Thymus (tissue), 11 donors: ENCODE measurements at regions not wholly inside any gene's neighbourhood (a gene's known extent, or its start where the extent isn't known, plus 50 kb on each side); places are given as distances from the start of the nearest gene placed in this dataset.
A peak's percentile ranks its signal among the peaks of the same experiment; 100 is the strongest.

Source experiments
- DNase-seq, 9 donors: peaks; one replicate each; pipeline ENCODE4 v3.0.0-alpha.2; 2013; ENCODE audit warnings: low spot score in 9 of 9, low read depth in 6 of 9, missing footprints in 1 of 9
- H3K27ac ChIP-seq, 2 donors: one replicate each; pipeline ENCODE4 v1.5.1; 2013; ENCODE audit warnings: control low read depth in 1 of 2, low read depth in 1 of 2, low read length in 1 of 2, mild to moderate bottlenecking in 1 of 2, moderate library complexity in 1 of 2
- H3K27me3 ChIP-seq, 2 donors: one replicate each; pipeline ENCODE4 v1.5.1; 2013; ENCODE audit warnings: low read length in 1 of 2; ENCODE audit not compliant: control insufficient read depth in 2 of 2, insufficient read depth in 1 of 2
- H3K36me3 ChIP-seq, 2 donors: one replicate each; pipeline ENCODE4 v1.5.1; 2013; ENCODE audit warnings: low read length in 1 of 2, mild to moderate bottlenecking in 1 of 2, moderate library complexity in 1 of 2; ENCODE audit not compliant: control insufficient read depth in 2 of 2, insufficient read depth in 2 of 2
- H3K4me1 ChIP-seq, 2 donors: one replicate each; pipeline ENCODE4 v1.5.1; 2013; ENCODE audit warnings: low read length in 2 of 2; ENCODE audit not compliant: control insufficient read depth in 2 of 2, insufficient read depth in 2 of 2
- H3K4me3 ChIP-seq, 2 donors: one replicate each; pipeline ENCODE4 v1.5.1; 2013; ENCODE audit warnings: low read length in 2 of 2, control low read depth in 1 of 2, mild to moderate bottlenecking in 1 of 2
- H3K9me3 ChIP-seq, 2 donors: one replicate each; pipeline ENCODE4 v1.5.1; 2013; ENCODE audit warnings: low read length in 1 of 2, mild to moderate bottlenecking in 1 of 2; ENCODE audit not compliant: control insufficient read depth in 2 of 2, insufficient read depth in 1 of 2
- WGBS: extraction: QIAGEN DNeasy Blood & Tissue Kit; methylation state at CpG from one replicate; pipeline ENCODE4 v1.1.7; 2013; 5-methylcytosine and 5-hydroxymethylcytosine counted together
- donor health status: healthy.

DNA sequence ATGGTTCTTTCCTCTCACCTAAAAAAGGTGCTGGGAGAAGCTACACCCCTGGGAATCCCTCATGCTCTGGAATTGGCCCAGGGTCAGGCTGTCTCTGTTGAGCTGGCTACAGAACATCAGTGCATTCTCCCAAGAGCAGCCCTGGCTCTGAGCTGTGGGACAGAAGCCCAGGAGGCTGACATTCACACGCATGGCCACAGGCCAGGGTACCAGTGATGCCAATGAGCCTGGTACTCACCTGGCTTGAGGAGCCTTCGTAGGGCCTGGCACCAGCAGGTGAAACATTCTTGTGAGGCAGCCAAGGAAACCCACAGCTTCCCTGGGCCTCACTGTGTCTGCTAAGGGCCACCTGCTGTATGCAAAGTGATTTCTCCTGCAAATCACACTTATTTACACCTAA lies 121.7 kb upstream of the CCL2 start:
- DNase-seq = no peak
- 88% methylated on average over 2 of the region's 2 CpGs for WGBS
- no peaks in the 10 kb centered on the region for H3K9me3 ChIP-seq
- H3K4me3 ChIP-seq = no peak overlapping the region
- peaks cover 2% of the 10 kb centered on the region in 2 donors for H3K27me3 ChIP-seq
- H3K36me3 ChIP-seq = no peaks in the 10 kb centered on the region
- H3K27ac ChIP-seq = no peak overlapping the region
- H3K4me1 ChIP-seq = no peaks in the 10 kb centered on the region

DNA sequence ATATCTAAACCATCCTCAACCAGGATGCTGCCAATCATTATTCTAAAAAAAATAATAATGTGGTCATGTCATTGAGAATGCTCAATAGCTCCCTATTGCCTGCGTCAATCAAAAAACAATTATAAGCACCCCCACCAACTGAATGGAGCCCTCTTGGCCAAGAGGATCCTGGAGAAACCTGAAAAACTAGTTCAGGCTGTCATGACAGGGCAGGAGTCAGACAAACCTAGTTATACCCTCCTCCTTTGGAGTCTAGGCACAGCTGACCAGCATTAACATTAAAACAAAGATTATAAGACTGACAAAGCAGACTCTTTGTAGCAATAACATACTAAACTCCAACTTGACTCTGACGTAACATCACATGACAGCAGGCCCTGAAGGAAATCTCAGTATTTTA lies 119.2 kb upstream of the CCL2 start:
- H3K4me3 ChIP-seq = no peak overlapping the region
- no peak for DNase-seq
- no peaks in the 10 kb centered on the region for H3K36me3 ChIP-seq
- peaks cover 2 to 4% of the 10 kb centered on the region in 2 donors for H3K27me3 ChIP-seq
- no peak overlapping the region for H3K27ac ChIP-seq
- H3K9me3 ChIP-seq = no peaks in the 10 kb centered on the region
- no peaks in the 10 kb centered on the region for H3K4me1 ChIP-seq
- WGBS = 72% methylated on average over 2 of the region's 2 CpGs

DNA sequence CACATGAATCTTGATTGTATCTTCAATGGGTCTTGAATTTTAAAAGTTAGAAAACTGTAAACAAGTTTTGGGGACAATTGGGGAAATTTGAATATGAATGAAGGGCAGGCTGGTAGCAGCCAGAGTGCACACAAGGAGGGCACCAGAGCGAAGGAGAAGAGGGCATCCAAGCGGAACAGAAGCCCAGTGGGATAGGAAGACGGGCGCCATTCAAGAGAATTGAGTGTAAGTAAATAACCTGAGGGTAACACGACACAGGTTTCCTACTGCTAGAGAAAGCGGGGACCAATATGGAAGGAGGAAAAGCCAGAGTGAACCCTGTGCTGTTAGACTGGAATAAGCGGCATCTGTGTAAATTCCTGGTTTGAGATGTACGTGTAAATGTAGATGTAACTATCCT lies 115.1 kb upstream of the CCL2 start:
- 72% methylated on average over 8 of the region's 8 CpGs for WGBS
- no peak overlapping the region for H3K27ac ChIP-seq
- no peaks in the 10 kb centered on the region for H3K36me3 ChIP-seq
- no peak for DNase-seq
- H3K4me3 ChIP-seq = no peak overlapping the region
- H3K4me1 ChIP-seq = no peaks in the 10 kb centered on the region
- no peaks in the 10 kb centered on the region for H3K9me3 ChIP-seq
- peaks cover 2 to 4% of the 10 kb centered on the region in 2 donors for H3K27me3 ChIP-seq

DNA sequence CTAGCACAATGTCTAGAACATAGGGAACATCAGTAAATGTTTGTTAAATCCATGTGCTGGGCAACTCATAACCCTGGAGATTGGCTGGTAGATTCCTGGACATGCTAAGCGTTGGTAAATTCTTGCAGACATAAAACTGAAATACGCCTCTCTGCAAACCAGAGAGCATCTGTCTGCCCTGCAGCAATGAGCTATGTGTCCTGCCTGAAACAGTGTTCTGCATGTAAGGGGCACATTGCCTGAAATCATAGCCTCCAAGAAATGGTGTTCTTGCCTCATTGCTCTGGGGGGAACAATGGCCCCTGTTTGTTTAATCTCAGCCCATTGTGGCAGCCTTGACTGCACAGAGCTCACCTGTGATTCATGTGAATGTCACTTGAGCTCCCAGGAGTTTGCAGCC lies 113.5 kb upstream of the CCL2 start:
- no peaks in the 10 kb centered on the region for H3K4me1 ChIP-seq
- no peak overlapping the region for H3K4me3 ChIP-seq
- H3K27ac ChIP-seq = no peak overlapping the region
- DNase-seq = no peak
- 96% methylated on average over 2 of the region's 2 CpGs for WGBS
- peaks cover 0 to 4% of the 10 kb centered on the region in 2 donors for H3K27me3 ChIP-seq
- no peaks in the 10 kb centered on the region for H3K9me3 ChIP-seq
- H3K36me3 ChIP-seq = no peaks in the 10 kb centered on the region

DNA sequence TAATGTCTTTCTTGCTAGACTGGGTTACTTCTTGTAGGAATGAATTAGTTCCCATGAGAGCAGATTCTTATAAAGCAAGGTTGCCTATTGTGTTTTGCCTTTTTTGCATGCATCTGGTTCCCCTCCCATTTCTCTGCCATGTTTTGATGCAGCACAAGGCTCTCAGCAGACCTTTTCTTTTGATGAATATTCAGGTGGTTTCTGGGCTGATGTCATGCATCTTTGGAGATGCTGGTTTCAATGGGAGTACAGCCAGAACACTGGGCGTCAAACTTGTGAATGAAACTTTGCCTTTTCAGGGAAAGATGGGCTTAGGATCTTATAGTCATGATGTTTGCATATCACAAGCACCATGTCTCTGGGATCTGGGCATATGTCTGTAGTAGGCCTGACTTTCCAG lies 111.7 kb upstream of the CCL2 start:
- 97% methylated on average over 1 of the region's 1 CpG for WGBS
- no peak for DNase-seq
- no peaks in the 10 kb centered on the region for H3K36me3 ChIP-seq

DNA sequence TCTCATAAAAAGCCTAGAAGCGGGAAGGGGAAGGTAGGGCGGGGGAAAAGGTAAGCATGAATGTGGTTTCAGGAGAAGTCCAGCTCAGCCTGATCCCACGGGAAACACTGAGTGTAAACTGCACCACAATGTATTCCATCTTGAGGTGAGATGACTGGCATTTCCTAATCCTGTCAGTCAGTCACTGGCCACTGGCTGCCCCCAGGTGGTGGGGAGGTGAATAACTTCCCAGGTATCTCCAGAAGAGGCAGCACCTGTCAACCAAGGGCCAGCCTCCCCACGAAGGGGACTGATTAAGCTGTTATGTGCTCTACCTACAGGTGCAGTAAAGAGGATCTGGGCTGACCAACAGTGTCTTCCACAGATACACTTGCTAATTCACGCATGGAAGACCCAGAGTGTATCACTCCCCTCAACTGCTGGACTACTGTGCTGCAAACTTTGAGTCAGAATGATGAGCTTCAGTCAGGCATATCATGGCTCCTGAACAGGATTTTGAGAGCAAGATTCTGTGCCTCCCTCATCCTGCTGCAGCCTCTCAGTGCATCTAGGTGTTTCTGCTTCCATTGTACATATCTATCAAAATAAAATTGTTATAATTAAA lies 108.5 kb upstream of the CCL2 start:
- Histone ChIP-seq H3K9me3 (no peaks in the 10 kb centered on the region), H3K4me3 (no peak overlapping the region), H3K36me3 (no peaks in the 10 kb centered on the region), H3K4me1 (no peaks in the 10 kb centered on the region), H3K27ac (no peak overlapping the region), H3K27me3 (peaks cover 0 to 2% of the 10 kb centered on the region in 2 donors)
- WGBS = 48% methylated on average over 5 of the region's 5 CpGs
- peak in 8 of 9 donors; percentile 7 to 56 (median 20) for DNase-seq

More for the DNA sequence above, 111.7 kb upstream of the CCL2 start:
- Histone ChIP-seq H3K27ac (no peak overlapping the region), H3K9me3 (no peaks in the 10 kb centered on the region), H3K27me3 (peaks cover 0 to 4% of the 10 kb centered on the region in 2 donors), H3K4me3 (no peak overlapping the region), H3K4me1 (no peaks in the 10 kb centered on the region)

DNA sequence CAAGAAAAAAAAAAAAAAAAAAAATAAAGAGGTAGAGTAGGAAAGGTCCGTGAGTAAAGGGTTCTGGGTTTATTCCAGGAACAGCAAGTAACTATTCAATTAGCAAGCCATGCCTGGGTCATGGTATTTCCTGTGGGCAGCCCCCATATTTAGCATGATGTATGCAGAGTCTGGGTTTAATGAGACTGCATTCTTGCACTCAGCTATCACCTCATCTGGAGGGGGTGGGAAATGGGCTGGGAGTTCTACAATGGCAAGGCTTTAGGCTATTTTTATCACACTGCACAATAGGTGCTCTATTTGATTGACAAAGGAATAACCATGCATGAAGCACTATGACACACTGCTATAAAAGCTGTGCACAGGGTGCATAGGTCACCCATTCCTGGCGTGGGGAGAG lies 104.0 kb upstream of the CCL2 start:
- no peak for DNase-seq
- H3K27me3 ChIP-seq = peaks cover 2 to 26% of the 10 kb centered on the region in 2 donors
- no peak overlapping the region for H3K27ac ChIP-seq
- H3K36me3 ChIP-seq = no peaks in the 10 kb centered on the region
- no peaks in the 10 kb centered on the region for H3K9me3 ChIP-seq
- WGBS = 91% methylated on average over 2 of the region's 2 CpGs
- peaks cover 0 to 8% of the 10 kb centered on the region in 2 donors for H3K4me1 ChIP-seq
- no peak overlapping the region for H3K4me3 ChIP-seq

DNA sequence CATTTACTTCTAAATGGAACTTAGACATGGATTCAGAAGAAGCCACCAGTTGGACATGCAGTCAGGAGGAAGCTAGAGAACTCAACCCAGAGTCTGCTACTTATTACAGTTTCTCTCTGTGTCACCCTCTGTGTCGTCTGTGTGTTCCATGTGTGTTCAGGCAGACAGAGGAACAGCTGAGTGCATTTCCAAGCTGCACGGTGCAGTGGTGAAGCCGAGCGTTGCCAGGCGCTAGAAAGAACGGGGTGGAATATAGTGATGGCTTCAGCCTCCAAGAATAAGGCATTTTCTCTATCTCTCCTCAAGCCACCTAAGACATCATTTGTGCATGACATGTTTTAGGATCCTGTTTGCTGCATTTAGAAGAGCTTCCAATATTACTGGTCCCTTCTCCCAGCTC lies 101.1 kb upstream of the CCL2 start:
- no peak overlapping the region for H3K4me3 ChIP-seq
- no peak for DNase-seq
- peaks cover 0 to 8% of the 10 kb centered on the region in 2 donors for H3K4me1 ChIP-seq
- no peak overlapping the region for H3K27ac ChIP-seq
- H3K36me3 ChIP-seq = no peaks in the 10 kb centered on the region
- peaks cover 16 to 55% of the 10 kb centered on the region in 2 donors for H3K27me3 ChIP-seq
- peaks cover 0 to 4% of the 10 kb centered on the region in 2 donors for H3K9me3 ChIP-seq
- 89% methylated on average over 6 of the region's 6 CpGs for WGBS

DNA sequence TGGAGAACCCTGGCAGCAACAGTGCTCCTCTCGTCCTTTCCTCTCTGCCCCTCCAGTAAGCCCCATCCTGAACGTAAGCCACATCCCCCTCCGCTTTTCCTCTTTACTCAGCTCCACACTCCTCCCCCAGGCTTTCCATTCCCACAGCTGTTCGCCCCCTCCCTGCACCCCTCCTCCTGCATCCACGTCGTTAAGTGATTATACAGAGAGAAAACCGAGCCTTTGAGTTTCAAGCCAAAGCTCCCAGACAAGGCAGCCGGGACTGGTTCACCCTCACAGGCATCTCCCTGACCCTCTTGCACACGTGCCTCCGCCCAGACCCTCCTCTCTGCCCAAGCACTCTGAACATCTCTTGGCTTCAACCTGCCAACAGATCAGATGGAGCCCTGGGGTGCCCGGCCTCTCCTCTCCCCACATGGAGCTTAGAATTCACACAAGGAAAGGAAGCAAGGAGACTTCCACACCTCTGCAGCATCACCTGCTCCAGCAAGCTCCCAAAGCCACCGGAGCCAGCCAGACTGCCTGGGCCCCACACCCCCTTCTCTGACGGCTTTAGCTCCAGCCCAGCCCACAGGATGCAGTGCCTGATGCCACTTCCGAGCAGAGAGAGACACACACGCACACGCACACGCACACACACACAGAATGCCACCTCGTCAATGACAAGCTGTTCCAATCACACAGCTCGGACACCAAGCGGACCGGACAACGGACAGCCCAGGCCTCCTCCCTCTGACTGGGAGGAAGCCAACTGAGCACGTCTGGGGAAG lies 99.9 kb upstream of the CCL2 start:
- H3K4me3 ChIP-seq = no peak overlapping the region

More for the DNA sequence above, 99.9 kb upstream of the CCL2 start:
- WGBS = 16% methylated on average over 23 of the region's 23 CpGs
- peaks cover 0 to 8% of the 10 kb centered on the region in 2 donors for H3K4me1 ChIP-seq
- peaks cover 0 to 4% of the 10 kb centered on the region in 2 donors for H3K9me3 ChIP-seq
- H3K36me3 ChIP-seq = no peaks in the 10 kb centered on the region
- peaks cover 16 to 63% of the 10 kb centered on the region in 2 donors for H3K27me3 ChIP-seq
- no peak overlapping the region for H3K27ac ChIP-seq
- DNase-seq = peak in 1 of 9 donors; percentile 40
